SW480 (cell line): ENCODE measurements at regions not wholly inside any gene's neighbourhood (a gene's known extent, or its start where the extent isn't known, plus 50 kb on each side); places are given as distances from the start of the nearest gene placed in this dataset.
A peak's percentile ranks its signal among the peaks of the same experiment; 100 is the strongest.

ENCODE experiments used
- DNase-seq: peaks from one replicate; pipeline ENCODE4 v3.0.0-alpha.2; 2016; ENCODE audit warnings: low spot score

- DNase-seq = no peak
Measured at GRCh38 chr5:14017904-14018303, 73.4 kb upstream of the DNAH5 start.

DNA sequence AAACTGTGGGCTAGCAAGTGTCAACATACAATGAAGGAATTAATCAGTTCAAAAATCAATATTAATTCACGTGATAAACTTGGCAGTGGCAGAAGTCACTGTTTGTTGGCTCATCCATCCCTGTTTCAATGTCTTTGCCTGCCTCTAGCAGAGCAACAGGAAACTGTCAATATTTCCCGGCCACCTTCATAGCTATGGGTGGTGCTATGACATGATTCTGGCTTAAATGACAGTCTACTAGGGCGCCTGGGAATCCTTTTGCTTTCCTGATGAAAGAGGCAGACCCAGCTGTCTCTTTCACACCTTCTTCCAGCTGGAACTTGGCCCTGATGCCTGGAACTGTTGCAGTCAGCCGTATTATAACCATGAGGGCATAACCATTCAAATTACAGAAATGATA, 72.1 kb upstream of the DNAH5 start:
- DNase-seq = no peak

GRCh38 chr5:14011089-14012020, 66.9 kb upstream of the DNAH5 start:
- DNase-seq = peak; percentile 99

- no peak for DNase-seq
Measured at GRCh38 chr5:14009575-14009974, 65.1 kb upstream of the DNAH5 start.

GRCh38 chr5:14008819-14009311, 64.4 kb upstream of the DNAH5 start:
- DNase-seq = no peak

GRCh38 chr5:14006823-14007520, 62.5 kb upstream of the DNAH5 start:
- DNase-seq = no peak

- peak; percentile 68 for DNase-seq
Measured at GRCh38 chr5:14004598-14005394, 60.3 kb upstream of the DNAH5 start.

DNA sequence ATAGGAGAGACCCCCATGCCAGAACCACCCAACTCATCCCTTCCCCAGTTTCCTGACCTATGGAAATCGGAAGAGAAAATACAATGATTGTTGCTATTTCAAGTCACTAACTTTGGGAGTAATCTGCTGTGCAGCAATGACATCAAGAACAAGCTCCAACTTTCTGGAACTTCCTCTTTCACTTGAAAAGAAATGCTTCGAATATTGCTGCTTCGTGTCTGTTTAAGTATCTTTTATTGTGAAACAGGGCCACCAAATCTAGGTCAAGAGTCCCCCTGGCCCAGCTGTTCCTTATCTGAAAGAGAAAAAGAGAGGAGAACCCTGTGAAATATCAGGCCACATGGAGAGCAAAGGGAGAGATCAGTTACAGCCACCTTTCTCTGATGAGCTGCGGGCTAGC, 59.4 kb upstream of the DNAH5 start:
- no peak for DNase-seq

- no peak for DNase-seq
Measured at GRCh38 chr5:14003513-14003912, 59.0 kb upstream of the DNAH5 start.

DNA sequence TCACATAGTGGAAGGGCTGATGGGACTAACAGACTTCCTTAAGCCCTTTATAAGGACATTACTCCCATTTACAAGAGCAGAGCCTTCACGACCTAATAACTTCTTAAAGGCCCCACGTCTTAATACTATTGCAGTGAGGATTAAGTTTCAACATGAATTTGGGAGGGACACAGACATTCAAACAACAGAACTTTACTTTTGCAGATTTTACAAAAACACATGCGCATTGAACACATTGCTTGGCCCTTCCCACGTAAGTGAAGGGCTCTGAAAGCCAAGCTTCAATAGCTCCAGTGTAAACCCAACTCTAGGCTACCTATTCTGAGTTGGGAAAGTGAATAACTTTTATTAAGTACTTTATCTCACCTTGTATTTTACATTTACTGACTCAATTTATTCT, 53.8 kb upstream of the DNAH5 start:
- no peak for DNase-seq

DNA sequence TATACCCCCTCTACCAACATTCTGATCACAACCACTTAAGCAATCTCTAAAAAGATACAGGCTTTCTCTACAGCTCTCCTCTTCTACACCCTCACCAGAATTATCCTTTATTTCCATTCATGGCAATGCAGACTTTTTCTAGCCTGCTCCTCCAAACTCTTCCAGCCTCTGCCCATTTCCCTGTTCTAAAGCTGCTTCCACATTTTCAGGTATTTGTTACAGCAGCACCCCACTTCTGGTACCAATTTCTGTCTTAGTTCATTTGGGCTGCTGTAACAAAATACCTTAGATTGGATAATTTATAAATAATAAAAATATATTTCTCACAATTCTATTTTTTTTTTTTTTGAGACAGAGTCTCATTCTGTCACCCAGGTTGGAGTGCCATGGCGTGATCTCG, 53.0 kb upstream of the DNAH5 start:
- no peak for DNase-seq

DNA sequence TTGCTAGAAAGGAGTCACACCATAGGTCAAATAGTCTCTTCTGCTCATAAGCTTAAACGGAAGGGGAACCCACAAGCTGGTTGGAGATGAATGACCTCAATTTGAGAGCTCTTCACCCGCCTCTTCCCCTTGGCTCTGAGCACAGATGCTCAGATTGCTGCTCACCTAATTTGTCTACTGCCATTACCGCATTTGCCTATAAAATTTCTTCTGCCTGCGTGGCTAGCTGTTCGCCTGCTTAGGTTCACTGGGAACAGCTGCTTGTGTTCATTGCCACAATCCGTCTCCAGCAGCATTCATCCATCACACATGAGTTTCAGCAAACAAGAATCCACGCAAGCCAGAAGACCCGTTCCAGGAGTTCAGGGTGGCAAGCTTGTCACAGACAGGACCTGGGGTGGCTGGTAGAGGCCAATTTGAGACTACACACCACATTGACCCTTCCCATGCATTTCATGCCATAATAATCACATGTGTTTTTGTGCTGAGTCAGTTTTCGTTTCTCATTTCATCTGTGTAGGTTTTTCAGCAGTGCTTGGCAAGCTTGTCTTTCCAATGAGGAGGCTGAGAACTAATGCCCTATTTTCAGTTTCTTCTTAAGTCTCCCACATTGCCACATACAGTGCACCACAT, 50.2 kb upstream of the DNAH5 start:
- DNase-seq = no peak
